NCI-H128 (cell line): ENCODE measurements at regions not wholly inside any gene's neighbourhood (a gene's known extent, or its start where the extent isn't known, plus 50 kb on each side); places are given as distances from the start of the nearest gene placed in this dataset.
"Not testable (repeated sequence)": the region's sequence is repeated elsewhere in the genome, so short reads cannot be mapped to it uniquely, and the experiment has no call there.

ENCODE experiments used
- DNase-seq: peaks from one replicate; lab custom pipeline; 2025; ENCODE audit not compliant: unreplicated experiment; lab: John Stamatoyannopoulos, UW

DNA sequence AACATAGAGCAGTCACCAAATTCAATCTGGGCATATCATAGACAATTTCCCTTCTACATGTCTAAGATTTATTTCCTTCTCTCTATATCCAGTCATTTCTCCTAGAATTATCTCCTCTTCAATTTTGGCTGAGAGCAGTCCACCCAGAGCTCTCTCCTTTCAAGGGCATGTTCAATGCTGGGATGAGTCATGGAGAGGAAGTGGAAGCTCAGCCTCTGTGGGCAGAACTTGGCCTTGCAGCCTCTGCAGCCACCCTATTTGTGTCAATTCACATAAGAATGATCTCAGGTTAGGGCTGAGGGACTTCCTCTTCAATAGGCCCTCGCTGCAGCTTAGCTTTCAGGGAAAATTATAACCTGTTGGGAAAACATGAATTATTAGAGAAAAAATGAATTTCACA lies 560.8 kb downstream of the POM121L12 start:
- DNase-seq: no peak

DNA sequence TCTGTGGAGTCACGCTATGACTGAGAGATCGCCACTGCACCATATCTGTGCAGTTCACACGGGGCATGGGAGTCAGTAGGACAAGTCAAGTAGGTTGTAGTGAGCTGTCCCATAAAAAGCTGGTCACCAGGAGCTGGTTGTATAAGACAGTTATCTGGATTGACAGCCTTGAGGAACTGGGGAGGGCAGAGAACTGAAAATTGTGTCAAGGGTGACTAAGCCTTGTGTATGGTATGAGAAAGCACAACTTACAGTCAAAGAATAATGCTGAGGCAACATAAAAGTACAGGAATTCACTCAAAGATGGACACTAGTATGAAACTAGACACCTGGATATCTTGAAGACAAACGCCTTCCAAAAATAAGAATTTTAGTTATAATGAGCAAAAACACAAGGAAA lies 564.9 kb downstream of the POM121L12 start:
- DNase-seq: no peak

DNA sequence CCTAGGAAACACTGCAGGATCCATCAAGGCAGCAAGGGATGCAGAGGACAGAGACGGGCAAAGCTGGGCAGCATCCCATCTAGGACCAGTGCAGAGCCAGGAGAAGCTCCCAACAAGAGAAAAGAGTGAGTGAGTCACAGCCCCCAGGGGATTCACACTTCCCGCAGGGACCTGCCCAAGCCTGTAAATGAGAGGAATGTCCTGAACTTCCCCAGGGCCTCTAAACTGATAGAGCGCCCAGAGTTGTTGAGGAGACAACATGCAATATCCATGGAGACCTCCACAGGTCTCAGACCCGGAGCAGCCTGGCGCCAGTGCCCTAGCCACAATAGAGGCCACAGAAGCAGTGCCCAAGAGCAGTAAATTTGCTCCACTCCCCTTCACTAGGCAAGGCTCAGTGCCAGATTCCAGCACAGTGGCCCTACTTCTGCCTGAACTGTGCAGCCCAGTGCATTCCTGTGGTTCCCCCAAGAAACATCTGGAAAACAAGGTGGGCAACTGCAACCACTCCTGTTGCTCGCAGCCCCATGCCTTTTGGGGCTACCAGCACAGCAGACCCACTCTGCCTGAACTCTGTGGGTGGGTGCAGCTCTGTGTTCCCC lies 567.5 kb downstream of the POM121L12 start:
- no peak for DNase-seq

DNA sequence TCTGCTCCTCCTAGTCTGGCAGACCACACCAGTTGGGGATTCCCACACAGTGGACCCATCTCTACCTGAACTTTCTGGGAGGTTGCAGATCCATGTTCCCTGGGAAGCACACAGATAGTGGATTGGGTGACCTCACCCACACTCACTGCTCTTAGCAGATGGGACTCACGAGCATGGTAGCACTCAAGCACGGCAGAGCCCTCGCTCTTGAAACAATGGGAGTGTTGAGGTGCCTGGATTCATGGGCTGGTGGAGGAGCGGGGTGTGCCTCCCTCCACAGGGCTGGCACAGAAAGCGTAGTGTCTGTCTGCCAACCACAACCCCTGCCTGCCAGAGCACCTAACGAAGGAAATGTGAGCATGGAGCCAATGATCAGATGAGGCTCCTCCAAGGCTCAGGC lies 568.0 kb downstream of the POM121L12 start:
- DNase-seq: no peak

DNA sequence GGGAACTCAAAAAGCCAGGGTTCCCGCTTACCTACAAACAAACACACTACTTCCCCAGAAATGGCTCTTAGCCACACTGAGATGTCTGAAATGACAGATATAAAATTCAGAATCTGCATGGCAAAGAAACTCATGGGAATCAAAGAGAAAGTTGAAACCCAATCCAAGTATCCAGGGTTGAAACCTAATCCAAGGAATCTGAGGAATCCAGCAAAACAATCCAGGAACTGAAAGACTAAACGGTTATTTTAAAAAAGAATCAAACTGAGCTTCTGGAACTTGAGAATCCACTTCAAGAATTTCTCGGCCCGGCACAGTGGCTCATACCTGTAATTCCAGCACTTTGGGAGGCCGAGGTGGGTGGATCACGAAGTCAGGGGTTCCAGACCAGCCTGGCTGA lies 568.8 kb downstream of the POM121L12 start:
- DNase-seq: no peak

DNA sequence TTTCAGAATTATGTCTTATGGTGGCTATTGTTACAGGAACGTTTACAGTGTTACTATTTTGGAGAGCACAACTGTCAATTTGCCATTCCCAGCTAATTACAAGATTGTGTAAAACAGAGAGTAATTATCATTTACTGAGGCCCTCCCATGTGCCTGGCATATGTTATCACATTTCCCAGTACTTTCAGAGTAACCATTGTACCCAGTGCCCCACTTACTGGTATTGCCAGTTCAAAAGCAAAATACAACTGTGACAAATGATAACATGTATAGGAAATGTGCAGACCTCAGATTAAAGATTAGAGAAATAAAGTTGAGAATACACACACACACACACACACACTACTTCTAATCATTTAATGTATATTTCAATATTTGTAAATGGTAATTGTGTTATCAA lies 572.5 kb downstream of the POM121L12 start:
- DNase-seq: no peak

DNA sequence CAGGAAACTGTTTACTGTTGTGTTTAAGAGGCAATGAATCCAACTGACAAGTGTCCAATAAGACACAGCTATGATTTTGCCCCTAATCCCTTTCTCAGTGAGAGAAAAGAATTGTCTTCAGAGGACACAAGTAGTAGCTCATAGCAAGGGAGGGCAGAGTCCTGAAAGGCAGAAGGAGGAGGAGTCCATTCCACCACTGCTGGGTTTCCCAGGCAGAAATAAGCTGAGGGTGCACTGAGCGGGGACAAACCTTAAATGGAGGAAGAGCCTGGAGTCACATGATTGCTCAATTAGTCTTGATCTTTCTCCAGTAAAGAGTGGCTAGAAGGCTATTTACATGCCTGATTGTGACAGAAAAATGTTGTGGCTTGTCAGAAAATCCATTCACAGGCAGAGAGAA lies 573.8 kb downstream of the POM121L12 start:
- DNase-seq: no peak

DNA sequence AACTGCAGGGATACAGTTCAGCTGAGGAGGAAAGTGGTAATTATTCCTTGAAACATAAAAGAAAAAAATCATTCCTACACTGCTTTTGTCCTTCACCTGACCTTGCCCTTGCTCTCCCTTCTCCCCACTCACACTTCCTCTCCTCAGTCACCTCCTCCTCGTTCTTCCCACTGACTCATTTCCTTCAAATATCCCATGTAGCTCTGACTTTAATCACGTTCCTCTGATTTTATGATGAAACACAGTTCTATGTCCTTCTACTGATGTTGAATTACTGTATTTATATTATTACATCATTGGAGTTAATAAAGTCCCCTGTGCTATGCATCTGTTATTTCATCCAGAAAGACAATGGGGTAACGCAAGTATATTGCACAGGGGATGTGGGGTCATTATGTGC lies 575.6 kb downstream of the POM121L12 start:
- DNase-seq: no peak

DNA sequence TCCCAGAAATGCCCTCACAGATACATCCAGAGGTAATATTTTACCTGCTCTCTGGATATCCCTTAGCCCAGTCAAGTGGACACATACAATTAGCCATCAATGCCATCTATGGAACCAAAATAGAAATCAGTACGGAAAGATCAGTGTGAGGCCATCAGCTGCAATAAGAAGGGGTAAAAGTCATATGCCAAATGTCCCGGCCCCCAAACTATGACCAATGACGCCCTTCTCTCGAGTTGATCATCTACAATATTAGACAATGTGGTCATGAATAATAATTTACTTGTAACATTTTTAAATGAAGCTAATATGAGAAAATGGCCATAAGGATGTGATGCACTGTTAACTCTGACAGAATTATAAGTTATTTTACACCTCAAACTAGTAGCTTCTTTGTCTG lies 588.9 kb downstream of the POM121L12 start:
- no peak for DNase-seq

DNA sequence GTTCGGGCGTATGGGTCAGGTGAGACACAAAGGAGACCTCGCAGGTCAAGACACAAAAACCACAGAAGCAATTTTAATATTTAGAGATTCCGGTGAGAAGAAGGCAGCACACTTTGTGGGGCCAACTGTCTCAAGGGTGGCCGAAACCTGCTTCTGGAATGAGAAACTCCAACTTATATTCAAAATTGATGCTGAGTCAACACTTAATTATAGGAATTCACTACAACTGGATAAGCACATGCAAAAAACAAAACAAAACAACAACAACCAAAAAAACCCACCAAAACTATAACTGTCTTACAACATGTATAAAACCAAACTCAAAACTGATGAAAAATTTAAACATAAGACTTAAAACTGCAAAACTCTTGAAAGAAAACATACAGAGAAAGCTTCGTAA lies 593.3 kb downstream of the POM121L12 start:
- no peak for DNase-seq

DNA sequence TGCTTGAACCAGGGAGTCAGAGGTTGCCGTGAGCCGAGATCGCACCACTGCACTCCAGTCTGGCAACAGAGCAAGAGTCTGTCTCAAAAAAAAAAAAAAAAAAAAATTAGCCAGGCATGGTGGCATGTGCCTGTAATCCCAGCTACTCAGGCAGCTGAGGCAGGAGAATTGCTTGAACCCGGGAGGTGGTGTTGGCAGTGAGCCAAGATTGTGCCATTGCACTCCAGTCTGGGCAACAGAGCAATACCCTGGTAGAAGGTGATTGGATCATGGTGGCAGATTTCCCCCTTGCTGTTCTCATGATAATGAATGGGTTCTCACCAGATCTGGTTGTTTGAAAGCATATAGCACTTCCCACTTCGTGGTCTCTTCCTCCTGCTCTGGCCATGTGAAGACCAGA lies 599.8 kb downstream of the POM121L12 start:
- DNase-seq: not testable (repeated sequence)

DNA sequence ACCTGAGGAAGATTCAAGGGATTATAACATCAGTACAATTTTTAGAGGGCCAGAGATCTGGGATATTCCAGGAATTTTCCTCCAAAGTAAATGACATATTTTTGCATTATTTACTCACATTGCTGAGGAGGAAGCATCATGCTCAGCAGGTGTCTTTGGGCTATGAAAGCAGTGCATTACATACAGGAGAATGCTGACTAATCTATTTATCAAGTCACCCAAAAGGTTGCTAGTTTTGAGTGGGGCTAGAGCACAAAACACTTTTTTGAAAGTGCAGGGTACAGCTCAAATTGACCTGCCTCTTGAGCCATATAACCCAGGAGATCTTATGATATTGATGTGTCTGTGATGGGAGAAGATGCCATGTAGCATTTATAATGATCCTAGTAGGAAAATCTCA lies 603.1 kb downstream of the POM121L12 start:
- no peak for DNase-seq

DNA sequence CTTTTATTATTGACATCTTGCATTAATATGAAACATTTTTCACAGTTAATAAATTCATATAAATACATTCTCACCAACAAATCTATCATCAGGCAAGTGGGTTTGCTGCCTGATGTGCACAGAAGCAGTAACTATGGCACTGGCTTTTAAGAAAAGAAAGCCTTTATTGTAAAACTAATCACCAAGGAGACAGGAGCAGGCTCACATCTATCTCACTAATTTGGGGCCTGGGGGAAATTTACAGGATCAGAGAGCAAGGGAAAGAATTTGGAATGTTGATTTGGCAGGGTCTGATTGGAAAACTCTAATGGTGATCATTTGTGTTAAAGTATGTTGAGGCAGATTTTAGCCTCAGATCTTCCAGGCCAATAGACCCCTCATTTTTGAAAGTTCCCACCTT lies 605.7 kb downstream of the POM121L12 start:
- DNase-seq: no peak

DNA sequence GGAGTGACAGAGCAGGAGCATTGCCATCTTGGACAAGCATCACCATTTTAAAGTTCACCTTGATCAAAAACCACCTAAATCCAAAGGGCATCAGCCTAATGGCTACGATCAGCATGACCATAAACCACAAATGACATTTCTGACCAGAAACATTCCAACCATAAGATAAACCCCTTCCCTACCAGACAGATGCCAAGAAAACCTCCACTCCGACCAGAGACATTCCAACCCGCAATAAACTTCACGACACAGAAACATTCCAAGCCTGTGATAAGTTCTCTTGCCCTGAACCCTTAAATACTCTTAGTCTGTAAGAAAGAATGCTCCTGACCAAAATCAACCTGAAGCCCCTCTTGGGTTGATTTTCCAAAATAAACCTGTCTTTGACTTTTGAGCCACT lies 606.9 kb downstream of the POM121L12 start:
- DNase-seq: no peak

DNA sequence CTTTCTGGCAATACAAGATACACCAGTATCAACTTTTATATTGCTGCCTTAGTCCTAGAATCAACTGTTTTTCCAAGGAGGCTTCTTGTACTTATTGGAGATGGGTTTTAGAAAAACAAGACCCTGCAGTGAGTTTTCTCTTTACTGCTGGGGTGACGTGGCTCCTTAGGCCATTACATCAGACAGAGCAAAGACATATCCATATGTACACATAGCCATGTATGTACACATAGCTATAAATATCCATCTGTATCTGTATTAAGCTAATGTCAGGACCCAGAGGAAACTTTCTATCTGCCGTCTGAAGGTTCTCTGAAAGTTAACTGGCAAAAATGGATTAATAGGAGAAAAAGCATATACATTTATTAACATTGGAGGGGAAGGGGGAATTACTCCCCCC lies 607.4 kb downstream of the POM121L12 start:
- no peak for DNase-seq

DNA sequence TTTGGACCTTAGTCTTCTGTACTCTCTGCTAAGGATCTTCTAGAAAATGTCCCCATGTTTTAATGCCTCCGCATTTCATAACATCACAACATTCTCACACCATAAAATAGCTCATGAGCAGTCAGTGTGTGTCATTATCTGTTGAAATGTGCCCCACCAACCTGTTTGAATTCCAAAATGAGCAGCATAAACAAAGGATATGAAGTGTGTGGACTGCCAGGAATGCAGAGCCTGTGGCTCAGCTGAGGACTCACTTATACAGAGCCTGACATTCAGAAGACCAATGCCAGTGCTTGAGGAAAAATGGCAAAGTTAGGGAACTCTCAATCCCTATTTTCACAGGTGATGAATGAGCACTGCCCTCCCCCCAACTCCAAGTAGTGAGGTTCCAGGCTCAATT lies 621.4 kb downstream of the POM121L12 start:
- DNase-seq: no peak

DNA sequence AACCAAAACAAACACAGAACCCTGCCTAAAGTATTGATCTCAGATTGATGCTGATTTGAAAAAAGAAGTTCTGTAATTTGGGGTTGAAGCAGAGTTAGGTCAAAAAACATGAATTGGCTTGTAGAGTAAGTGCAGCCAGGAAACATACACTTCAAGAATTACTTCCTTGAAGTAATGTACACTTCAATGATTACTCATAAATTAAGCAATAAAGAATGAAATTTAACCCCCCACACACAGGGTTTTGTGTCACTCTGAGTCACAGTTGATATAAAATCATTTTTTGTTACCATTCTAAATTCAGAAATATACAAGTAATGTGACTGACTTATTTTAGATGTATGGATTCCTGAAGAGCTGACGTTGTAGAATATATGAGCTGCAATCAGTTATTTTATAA lies 622.2 kb downstream of the POM121L12 start:
- no peak for DNase-seq

DNA sequence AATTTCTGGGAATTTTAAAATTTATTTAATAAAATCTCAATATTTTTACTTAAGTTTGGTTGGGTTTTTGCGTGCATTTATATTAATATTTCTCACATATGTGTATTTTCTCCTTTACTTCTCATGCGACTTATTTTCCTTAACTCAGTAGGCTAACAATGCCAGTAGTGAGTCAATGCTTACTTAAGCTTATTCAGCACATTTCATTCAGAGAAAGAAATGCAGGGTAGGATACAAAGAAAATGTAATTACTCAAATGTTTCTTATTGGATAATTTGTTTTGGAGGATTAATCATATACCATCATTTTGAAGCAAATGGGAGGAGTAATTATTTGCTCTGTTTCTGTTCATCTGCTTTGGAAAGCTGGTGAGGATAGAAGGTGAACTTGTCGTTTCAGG lies 623.5 kb downstream of the POM121L12 start:
- DNase-seq: no peak

DNA sequence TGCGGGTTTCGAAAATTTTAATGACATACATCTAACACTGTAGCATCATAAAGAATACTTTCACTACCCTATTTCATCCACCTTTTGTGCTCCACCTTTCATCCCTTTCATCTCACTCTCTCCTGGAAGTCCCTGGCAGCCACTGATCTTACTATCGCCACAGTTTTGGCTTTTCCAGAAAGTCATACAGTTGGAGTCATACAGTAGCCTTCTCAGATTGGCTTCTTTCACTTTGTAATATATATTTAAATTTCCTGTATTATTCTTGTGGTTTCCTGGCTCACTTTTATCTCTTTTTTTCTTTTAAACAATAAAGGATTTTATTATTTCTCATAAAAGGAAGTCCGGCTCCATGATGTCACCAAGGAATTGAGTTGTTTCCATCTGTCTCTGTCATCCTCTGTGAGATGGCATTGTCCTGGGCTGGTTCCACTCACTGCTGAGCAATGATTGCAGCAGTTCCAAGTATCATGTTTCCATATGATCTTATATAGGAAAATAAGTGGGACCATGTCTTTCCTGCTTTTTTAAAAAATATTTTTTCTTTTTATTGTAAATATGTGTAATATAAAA lies 626.3 kb downstream of the POM121L12 start:
- DNase-seq: no peak

DNA sequence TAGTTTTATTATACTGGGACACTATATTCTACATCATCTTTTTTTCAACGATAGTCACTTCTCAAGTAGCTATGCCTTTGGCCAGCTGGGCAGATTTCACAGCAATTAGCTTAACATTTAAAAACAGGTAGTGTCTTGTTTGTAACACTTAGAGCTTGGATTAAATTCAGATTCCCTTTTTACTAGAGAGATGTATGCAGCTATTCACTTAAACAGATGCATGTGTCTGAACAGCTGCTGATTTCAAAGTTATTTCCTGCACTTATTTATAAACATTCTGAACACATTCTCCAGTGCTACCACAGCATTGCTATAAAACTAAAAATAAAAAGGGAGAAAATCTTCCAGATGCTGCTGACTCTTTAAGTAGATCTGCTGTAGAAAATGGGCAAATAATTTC lies 637.2 kb downstream of the POM121L12 start:
- DNase-seq: no peak

DNA sequence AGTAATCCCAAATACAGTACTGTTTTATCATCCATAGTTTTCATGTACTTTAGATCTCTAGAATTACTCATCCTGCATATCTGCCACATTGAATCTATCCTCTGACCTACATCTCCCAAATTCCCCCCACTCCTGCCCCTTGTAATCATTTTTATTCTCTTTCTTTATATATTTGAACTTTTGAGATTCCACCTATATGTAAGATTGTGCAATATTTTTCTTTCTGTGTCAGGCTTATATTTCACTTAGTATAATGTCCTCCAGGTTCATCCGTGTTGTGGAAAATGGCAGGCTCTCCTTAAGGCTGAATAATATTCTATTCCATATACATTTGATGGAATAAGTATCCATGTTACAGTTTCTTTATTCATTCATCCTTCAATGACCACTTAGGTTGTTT lies 640.4 kb downstream of the POM121L12 start:
- no peak for DNase-seq

DNA sequence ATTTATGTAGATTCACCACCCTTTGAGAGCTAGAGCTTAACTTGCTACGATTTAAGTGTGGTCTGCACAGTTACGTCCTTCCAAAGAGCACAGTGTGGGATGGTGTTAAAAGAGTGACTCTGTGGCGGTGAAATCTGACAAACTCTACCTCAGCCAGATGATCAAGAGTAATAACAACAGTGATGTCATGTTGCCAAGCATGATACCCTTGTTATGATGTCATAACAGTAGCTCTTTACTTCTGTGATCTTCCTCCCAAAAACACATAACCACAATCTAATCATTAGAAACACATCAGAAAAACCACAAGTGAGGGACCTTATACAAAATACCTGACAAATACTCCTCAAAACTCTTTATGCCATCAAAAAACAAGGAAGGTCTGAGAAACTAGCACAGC lies 649.3 kb downstream of the POM121L12 start:
- DNase-seq: no peak

DNA sequence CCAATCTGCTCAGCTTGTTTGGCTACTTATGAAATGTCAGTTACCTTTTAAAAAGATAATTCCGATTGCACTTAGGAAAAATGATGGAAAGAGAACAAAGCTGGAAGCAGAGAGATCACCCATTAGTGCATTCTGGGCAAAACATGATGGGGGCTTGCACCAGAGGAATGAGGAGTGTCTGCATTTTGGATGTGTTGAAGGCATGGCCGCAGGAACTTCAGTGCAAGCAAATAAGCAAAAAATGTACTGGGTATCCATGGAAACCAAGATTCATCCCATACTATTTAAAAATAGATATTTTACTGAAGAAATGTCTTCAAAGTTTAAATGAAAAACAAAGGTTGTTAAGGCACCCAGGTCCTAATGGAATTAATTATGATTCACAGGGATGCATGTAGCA lies 655.0 kb downstream of the POM121L12 start:
- no peak for DNase-seq
